HG03354 (cell line): ENCODE measurements at regions not wholly inside any gene's neighbourhood (a gene's known extent, or its start where the extent isn't known, plus 50 kb on each side); places are given as distances from the start of the nearest gene placed in this dataset.

Experiments
- ATAC-seq: cut with Tn5 transposase; IDR thresholded peaks from one replicate; pipeline ENCODE4 v1.9.1; 2021; ENCODE audit warnings: mild to moderate bottlenecking; ENCODE audit not compliant: unreplicated experiment, poor library complexity, severe bottlenecking

- ATAC-seq, result no peak
Observed at GRCh38 chr12:28100717-28101116, 89.5 kb upstream of the CCDC91 start.

- ATAC-seq, result no peak
Observed at GRCh38 chr12:28104316-28104715, 85.9 kb upstream of the CCDC91 start.

- no peak for ATAC-seq
Observed at GRCh38 chr12:28104903-28105864, 85.1 kb upstream of the CCDC91 start.

GRCh38 chr12:28107679-28108078, 82.6 kb upstream of the CCDC91 start:
- no peak for ATAC-seq

- ATAC-seq, result no peak
Observed at GRCh38 chr12:28108599-28108998, 81.7 kb upstream of the CCDC91 start.

GRCh38 chr12:28110329-28110728, 79.9 kb upstream of the CCDC91 start:
- no peak for ATAC-seq

- no peak for ATAC-seq
Observed at GRCh38 chr12:28114488-28114887, 75.8 kb upstream of the CCDC91 start.

- no peak for ATAC-seq
Observed at GRCh38 chr12:28121433-28121832, 68.8 kb upstream of the CCDC91 start.

GRCh38 chr12:28121899-28122655, 68.2 kb upstream of the CCDC91 start:
- ATAC-seq, result no peak

GRCh38 chr12:28122756-28123155, 67.5 kb upstream of the CCDC91 start:
- ATAC-seq, result no peak

- ATAC-seq, result no peak
Observed at GRCh38 chr12:28127455-28127854, 62.8 kb upstream of the CCDC91 start.

GRCh38 chr12:28129031-28129430, 61.2 kb upstream of the CCDC91 start:
- ATAC-seq, result no peak

GRCh38 chr12:28130234-28130624, 60.0 kb upstream of the CCDC91 start:
- ATAC-seq, result no peak

GRCh38 chr12:28130625-28131598, 59.3 kb upstream of the CCDC91 start:
- no peak for ATAC-seq

- no peak for ATAC-seq
Observed at GRCh38 chr12:28132398-28132797, 57.9 kb upstream of the CCDC91 start.

- ATAC-seq, result no peak
Observed at GRCh38 chr12:28135801-28136439, 54.3 kb upstream of the CCDC91 start.

GRCh38 chr12:28137414-28137813, 52.8 kb upstream of the CCDC91 start:
- ATAC-seq, result no peak

- no peak for ATAC-seq
Observed at GRCh38 chr12:28140404-28140803, 49.9 kb upstream of the CCDC91 start.
